GM18517 (cell line): ENCODE measurements at regions not wholly inside any gene's neighbourhood (a gene's known extent, or its start where the extent isn't known, plus 50 kb on each side); places are given as distances from the start of the nearest gene placed in this dataset.
"Not testable (repeated sequence)": the region's sequence is repeated elsewhere in the genome, so short reads cannot be mapped to it uniquely, and the experiment has no call there.

Experiments used
- ATAC-seq: cut with Tn5 transposase; IDR thresholded peaks from one replicate; pipeline ENCODE4 v1.9.1; 2021; ENCODE audit warnings: mild to moderate bottlenecking, moderate library complexity; ENCODE audit not compliant: unreplicated experiment

DNA sequence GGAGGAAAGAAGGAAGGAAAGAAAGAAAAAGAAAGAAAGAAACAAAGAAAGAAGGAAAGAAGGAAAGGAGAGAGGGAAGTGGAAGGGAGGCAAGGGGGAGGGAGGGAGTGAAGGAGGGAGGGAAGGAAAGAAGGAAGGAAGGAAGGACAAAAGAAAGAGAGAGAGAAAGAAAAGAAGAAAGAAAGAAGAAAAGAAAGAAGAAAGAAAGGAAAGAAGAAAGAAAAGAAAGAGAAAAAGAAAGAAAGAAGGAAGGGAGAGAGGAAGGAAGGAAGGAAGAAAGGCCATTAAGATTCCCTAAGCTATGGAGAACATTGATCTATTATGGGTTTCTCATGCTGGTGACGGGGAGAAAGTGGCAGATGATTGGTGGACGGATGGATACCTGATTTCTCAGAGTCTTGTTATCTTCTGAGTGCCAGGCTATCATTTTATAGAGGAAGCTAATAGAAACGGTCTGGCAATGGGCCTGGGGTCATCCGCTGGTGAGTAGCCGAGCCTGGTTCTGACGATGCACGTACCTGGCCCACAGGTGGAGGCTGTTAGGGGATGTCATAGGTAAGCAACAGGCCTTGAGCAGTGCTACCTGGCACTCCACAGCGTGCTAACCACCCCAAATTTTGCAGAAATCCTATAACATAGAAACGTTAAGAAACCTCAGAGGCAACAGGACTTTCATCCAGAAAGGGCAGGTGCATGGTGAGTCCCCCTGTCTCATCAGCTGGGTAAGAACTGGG, 142.9 kb downstream of the SHOX start:
- no peak for ATAC-seq

DNA sequence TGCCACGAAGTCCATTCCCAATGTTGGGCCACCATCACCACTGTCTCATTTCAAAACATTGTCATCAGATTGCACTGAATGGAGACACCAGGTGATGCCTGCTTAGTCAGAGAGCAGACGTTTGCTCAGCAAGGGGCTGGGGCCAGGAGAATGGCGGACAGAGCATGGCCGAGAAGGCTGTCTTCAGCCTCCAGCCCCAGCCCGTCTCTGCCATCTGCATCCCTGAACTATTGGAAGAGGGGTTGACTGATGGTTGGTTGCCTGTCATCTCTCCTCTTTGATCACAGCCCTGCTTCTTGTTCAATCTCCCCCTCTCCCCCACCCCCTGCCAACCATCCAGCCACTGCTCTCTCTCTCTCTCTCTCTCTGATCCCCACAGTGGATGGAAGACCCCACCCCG, 140.9 kb downstream of the SHOX start:
- no peak for ATAC-seq

DNA sequence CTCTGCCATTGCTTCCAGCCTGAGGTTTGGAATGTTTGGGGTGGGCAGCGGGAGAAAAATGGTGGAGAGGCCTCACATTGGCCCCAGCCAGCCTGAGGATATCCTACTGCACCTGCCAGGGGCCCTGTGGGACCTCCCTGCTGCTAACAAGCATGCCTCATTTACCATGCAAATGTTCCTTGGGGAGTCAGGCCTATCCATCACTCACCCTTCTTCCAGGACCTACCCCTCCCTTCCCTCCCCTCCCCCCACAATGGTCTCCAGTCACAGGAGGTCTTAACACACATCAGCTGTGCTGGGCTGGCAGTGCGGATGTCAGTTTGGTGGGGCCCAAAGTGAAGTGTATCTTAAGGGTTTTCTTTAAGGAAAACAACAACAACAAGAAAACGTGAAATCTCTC, 139.2 kb downstream of the SHOX start:
- ATAC-seq: no peak

DNA sequence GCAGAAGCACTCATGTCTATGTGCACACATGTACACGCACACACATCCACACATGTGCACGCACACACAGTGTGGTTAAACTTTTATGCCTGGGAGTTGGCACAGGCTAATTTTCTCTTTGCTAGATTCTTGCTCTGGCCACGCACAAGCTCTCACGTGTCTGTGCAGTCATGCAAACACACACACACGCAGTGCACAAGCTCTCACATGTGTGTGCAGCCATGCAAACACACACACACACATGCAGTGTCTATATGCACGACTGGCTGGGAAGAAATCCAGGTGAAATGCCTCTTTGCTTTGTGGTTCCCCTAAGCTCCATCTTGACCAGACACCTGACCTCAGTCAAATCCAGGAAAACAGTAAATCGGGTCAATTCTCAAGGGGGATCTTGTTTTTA, 138.0 kb downstream of the SHOX start:
- no peak for ATAC-seq

DNA sequence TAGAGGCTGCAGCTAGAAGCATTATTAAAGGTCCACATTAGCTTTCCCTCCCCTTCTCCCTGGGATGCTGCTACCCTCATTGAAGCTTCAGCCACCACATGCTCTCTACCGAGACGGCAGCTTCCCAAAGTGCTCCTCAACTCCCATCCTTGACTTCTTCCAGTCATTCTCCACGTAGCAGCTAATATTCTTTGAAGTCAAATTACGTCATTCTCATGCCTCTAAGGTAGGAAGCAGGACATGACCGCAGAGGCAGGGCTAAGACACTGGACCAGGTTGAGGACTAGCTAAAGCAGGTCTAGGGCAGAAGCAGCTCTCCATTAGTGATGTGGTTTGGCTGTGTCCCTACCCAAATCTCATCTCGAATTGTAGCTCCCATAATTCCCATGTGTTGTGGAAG, 128.3 kb downstream of the SHOX start:
- no peak for ATAC-seq

DNA sequence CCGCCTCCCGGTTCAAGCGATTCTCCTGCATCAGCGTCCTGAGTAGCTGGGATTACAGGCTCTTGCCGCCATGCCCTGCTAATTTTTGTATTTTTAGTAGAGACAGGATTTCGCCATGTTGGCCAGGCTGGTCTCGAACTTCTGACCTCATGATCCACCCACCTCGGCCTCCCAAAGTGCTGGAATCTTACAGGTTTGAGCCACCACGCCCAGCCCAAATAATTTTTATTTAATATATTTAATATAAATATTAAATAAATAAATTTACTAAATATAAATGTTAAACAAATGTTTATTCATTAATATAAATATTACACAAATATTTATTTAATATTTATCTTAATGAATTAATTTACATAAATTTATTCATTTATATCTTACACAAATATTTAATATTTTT, 120.2 kb downstream of the SHOX start:
- no peak for ATAC-seq

DNA sequence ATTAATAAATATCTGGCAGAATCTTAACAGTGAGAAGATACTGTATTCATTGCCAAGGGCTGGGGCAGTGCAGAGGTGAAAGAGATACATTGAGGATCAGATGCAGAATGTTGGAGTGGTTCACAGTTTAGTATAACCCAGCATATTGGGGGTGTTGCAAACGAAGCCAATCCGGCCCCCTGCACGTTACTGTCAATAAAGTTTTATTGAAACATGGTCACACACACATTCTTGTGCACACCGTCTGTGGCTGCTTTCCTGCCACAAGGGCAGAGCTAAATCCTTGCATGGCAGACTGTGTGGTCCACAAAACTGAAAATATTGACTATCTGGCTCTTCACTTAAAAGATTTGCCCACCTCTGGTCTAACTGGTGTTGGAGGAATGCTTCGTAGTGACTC, 119.7 kb downstream of the SHOX start:
- ATAC-seq: no peak

DNA sequence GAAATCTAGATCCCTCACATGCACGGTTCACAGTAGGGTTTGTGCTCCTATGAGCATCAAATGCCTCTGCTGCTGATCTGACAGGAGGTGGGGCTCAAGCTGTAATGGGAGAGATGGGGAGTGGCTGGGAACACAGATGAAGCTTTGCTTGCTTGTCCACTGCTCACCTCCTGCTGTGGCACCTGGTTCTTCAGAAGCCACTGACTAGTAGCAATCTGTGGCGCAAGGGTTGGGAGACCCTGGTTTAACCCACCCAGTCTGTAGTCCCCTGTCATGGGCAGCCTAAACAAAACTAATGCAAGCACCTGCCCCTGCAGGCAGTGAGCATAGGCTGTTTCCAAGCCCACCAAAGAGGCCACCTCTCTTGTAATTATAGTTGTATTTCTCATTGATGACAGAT, 116.6 kb downstream of the SHOX start:
- no peak for ATAC-seq

DNA sequence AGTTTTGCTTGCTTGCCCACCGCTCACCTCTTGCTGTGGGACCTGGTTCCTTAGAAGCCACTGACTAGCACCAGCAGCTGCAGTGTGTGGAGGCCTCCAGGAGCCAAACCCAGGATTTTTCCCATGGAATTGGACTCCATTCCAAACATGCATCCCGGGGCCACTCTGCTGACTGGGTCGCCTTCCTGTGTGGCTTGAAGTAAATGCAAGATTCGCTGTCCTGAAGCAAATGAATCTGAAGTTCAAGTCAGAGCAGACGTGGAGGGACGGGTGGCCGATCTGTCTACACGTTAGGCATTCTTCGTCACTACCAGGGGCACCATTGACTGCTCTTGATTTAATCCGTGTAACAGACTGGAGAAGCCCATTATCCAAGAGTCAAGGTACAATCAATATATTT, 109.0 kb downstream of the SHOX start:
- no peak for ATAC-seq

DNA sequence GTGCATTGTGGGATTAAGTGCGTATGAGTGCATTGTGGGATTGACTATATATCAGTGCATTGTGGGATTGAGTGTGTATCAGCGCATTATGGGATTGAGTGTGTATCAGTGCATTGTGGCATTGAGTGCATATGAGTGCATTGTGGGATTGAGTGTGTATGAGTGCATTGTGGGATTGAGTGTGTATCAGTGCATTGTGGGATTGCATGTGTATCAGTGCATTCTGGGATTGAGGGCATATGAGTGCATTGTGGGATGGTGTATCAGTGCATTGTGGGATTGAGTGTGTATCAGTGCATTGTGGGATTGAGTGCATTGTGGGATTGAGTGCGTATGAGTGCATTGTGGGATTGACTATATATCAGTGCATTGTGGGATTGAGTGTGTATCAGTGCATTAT, 106.4 kb downstream of the SHOX start:
- not testable (repeated sequence) for ATAC-seq

DNA sequence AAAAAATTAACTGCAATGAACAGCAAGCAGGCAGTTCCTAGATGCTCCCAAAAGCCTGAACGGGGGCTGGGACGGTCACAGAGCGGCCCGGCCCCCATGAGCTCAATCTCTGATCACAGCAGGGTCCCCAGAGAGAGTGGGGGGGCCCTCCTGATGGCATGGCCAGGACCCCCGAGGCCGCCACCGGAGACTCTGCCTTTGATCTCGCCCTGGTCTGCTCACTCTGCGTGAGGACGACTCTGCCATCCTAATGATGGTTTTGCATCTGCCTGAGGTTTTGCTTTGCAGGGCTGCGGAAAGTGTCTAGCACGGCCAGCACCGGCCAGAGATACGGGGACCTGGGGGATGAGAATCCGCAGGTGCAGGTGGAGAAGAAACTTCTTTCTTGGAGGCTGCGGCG, 103.8 kb downstream of the SHOX start:
- no peak for ATAC-seq

DNA sequence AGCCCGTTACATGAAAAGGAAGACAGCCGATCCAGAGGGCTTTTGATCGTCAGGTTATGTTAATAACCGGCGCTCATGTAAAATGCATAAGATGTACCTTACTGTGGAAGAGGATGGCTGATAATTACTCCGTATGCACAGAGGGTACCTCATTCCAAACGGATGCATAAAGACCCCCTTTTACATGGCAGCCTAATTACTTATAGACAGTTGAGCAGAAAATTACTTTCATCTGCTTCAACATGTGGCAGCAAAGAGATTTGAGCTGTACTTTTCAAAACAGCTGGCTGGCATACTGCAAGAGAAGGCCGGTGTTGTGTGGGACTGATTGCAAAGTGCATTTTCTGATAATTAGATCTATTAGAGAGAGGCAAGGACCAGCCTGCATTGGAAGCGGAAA, 103.4 kb downstream of the SHOX start:
- no peak for ATAC-seq

DNA sequence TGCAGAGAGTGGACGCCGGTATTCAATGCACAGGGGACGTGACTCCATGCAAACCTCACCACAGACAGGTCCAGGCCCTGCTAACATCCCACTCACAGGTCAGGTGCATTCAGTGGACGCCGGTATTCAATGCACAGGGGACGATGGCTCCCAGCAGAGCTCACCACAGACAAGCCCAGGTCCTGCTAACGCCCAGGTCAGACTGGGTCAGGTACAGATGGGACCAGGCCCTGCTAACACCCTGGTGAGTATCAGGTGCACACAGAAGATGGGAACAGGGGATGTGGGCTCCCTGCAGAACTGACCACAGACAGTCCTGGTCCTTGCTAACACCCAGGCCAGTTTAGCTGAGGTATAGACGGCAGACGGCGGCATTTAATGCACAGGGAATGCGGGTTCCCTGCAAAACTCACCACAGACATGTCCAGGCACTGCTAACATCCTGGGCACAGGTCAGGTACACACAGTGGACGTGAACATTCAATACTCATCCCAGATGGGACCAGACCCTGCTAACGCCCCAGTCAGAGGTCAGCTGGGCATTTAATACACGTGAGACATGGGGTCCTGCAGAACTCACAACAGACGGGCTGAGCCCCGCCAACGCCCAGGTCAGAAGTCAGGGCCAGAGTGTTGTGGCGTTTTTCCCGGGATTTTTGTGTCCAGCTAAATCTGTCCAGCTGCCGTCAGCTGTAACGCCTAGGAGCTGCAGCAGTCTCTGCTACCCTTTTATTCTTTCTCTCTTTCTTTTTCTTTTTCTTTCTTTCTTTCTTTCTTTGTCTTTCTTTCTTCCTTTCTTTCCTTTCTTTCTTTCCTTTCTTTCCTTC, 99.2 kb downstream of the SHOX start:
- no peak for ATAC-seq

DNA sequence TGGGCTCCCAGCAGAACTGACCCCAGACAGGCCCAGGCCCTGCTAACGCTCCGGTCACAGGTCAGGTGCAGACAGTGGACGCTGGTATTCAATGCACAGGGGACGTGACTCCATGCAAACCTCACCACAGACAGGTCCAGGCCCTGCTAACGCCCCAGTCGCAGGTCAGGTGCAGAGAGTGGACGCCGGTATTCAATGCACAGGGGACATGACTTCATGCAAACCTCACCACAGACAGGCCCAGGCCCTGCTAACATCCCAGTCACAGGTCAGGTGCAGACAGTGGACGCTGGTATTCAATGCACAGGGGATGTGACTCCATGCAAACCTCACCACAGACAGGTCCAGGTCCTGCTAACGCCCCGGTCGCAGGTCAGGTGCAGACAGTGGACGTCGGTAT, 98.5 kb downstream of the SHOX start:
- ATAC-seq: not testable (repeated sequence)

DNA sequence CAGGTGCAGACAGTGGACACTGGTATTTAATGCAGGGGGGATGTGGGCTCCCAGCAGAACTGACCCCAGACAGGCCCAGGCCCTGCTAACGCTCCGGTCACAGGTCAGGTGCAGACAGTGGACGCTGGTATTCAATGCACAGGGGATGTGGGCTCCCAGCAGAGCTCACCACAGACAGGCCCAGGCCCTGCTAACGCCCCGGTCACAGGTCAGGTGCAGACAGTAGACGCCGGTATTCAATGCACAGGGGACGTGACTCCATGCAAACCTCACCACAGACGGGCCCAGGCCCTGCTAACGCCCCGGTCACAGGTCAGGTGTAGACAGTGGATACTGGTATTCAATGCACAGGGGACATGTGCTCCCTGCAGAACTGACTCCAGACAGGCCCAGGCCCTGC, 98.0 kb downstream of the SHOX start:
- ATAC-seq: not testable (repeated sequence)

DNA sequence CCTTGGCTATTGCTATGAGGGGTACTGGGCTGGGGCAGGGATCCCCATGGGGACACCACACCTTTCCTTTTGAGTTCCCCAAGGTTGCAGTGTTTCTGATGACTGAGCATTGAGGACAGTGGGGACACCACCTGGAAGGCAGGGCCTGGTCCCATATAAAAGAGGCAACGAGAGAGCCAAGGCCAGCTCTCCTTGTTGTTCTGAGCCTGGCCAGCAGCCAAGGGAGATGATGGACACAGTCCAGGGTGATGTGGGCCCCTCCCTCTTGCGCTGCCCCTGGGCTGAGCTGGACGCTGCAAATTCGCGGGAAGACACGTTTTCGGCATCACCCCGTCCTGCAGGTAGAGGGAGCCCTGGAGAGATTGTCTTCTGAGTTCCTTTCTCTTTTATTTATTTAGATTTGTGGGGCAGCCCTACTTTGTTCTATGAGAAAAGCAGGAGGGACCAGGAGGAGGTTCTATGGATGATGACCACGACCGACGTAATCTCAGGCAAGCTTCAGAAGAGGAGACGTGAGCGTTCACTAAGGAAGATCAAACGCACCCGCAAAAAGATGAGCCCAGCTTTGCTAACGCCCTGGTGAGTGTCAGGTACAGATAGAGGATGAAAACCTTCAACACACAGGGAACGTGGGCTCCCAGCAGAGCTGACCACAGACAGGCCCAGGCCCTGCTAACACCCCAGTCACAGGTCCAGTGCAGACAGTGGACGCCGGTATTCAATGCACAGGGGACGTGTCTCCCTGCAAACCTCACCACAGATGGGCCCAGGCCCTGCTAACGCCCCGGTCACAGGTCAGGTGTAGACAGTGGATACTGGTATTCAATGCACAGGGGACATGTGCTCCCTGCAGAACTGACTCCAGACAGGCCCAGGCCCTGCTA, 97.4 kb downstream of the SHOX start:
- no peak for ATAC-seq

DNA sequence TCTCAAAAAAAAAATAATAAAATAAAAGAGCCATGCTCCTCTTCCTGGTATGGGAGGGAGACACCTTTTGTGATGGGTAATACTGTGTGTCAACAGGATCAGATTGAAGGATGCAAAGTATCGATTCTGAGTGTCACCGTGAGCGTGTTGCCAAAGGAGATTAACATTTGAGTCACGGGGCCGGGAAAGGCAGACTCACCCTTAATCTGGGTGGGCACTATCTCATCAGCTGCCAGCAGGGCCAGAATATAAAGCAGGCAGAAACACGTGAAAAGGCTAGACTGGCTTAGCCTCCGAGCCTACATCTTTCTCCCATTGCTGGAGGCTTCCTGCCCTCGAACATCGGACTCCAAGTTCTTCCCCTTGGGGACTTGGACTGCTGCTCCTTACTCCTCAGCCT, 95.4 kb downstream of the SHOX start:
- ATAC-seq: no peak

DNA sequence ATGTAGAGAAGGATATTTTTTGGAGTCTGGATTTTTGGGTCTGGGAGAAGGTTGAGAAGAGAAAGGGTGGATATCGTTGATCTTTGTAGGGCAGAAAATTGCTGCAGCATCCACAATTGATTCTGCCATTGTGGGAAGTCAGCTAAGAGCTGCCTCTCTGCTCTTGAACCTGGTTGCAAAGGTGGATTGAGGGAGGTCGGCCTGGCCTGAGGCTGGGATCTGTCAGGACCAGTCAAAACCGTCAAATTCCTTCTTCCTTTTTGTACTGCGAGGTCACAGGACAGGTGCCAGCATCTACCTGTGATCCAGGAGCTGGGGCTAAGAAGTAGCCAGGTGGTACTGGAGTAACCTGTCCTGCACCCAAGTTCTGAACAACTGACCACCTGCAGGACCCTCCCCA, 93.7 kb downstream of the SHOX start:
- no peak for ATAC-seq

DNA sequence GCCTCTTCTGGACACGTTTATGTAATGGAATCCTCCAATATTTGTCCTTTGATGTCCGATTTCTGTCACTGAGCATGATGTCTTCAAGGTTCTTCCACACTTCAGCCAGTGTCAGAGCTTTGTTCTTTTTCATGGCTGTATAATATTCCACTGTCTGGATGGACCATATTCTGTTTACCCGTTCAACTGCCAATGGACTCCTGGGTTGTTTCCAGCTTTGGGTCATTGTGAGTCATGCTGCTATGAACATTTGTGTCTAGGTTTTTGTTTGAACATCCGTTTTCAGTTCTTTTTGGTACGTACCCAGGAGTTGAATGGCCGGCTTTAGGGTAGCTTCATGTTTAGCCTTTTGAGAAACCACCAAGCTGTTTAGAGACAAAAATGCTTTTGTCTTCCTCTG, 93.2 kb downstream of the SHOX start:
- ATAC-seq: no peak

DNA sequence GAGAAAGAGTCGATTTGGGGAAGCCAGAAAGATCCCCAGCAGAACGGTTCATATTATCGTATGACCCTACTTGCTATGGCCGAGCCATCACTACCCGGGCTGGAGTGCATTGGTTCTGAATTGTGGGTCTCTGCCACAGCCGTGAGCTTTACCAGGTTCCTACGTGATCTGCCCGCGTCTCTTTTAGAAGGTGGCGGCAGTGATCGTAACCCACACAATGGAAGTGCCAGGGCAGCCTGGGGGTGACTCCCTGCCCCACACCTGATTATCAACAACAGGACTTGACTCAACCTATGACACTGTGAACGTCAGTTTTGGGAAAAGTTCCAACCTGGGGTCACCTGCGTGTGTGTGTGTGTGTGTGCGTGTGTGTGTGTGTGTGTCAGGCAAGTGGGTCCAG, 90.8 kb downstream of the SHOX start:
- ATAC-seq: no peak

DNA sequence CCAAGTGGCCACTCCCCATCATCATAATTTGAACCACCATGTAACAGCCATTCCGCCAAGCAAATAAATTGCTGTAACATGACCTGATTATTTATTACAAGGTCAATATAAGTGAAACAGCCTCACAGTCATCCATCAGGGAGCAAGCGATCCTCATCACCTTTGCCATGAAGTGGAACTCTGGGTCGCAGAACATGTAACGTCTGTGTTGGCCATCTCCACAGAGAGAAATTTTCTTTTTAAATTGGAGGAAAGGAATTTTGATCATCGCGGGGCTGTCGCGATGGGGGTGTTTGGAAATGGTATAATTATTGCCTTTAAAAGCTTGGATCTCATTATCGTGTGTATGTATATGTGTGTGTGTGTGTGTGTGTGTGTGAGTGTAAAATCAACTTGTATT, 90.2 kb downstream of the SHOX start:
- ATAC-seq: no peak

DNA sequence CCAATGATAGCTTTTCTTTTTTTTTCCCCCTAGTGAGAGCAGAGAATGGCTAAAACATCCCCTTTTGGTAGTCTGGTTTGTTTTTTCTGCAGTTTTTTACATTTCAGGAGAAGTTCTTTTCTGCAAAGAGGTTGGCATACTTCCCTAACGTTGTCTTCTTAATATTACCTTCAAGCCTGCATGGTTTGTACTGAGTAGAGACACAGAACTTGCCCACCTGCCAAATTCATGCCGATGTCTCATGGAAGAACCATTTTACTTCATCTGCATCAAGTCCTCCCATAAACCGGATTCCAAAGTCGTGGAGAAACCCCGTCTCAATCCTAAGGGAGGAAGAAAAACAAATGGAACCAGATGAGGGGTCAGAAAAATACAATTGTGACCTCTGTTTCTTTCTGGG, 89.7 kb downstream of the SHOX start:
- no peak for ATAC-seq
